ENCODE measurements at regions not wholly inside any gene's neighbourhood (a gene's known extent, or its start where the extent isn't known, plus 50 kb on each side); places are given as distances from the start of the nearest gene placed in this dataset.

- no peak for TF ChIP-seq SNAPC4 (CRISPR knock-in tag; IDR thresholded peaks at IDR 0.05)
- TF ChIP-seq SUZ12 (IDR thresholded peaks at IDR 0.05; ENCODE audit: low read depth, low read length), result no peak
- TF ChIP-seq BRF2 (CRISPR knock-in tag; IDR thresholded peaks at IDR 0.05), result no peak
- TF ChIP-seq MED8 (CRISPR knock-in tag; IDR thresholded peaks at IDR 0.05; ENCODE audit: insufficient replicate concordance), result no peak
Measured at GRCh38 chr10:63917363-63917762, 396.2 kb downstream of the REEP3 start (continued).

- Histone ChIP-seq H3K9ac (ENCODE audit: insufficient read depth, low read depth, low read length) (no peak overlapping the region), H3K4me3 (replicated peaks in 1 of 3; ENCODE audit: insufficient read depth in 1 of 3, low read depth in 2 of 3, low read length in 3 of 3) (no peak overlapping the region), H3K27me3 (ENCODE audit: control insufficient read depth in 1 of 2, insufficient read depth in 2 of 2, low read length in 2 of 2) (no peaks in the 10 kb centered on the region), H3K36me3 (replicated peaks in 1 of 2; ENCODE audit: control insufficient read depth in 1 of 2, insufficient read depth in 2 of 2, low read length in 2 of 2) (no peaks in the 10 kb centered on the region), H3K27ac (ENCODE audit: extremely low read length, insufficient read depth, low read length) (no peak overlapping the region), H3K79me2 (ENCODE audit: insufficient read depth, low read length) (no peaks in the 10 kb centered on the region), H2AFZ (ENCODE audit: low read length) (no peak overlapping the region), H4K20me1 (ENCODE audit: insufficient read depth, low read length) (no peaks in the 10 kb centered on the region), H3K4me1 (ENCODE audit: insufficient read depth, low read length) (peaks cover 16% of the 10 kb centered on the region), H3K4me2 (ENCODE audit: low read depth, low read length) (no peak overlapping the region), H3K9me3 (ENCODE audit: low read length) (no peaks in the 10 kb centered on the region)
- CTCF ChIA-PET (ENCODE audit: low intra/inter-chr PET ratio, low total read pairs), result no interaction called here
- ATAC-seq (no peak), DNase-seq (ENCODE audit: low spot score) (no peak), FAIRE-seq (no peak)
- POLR2A ChIA-PET, result no interaction called here
- in situ Hi-C loops (cut with HindIII; ENCODE audit: extremely low pct_ligation_motif_present, low pct_unique_long_range_greater_than_20kb) (no loop called here), intact Hi-C loops (cut with micrococcal nuclease; ENCODE audit: unreplicated experiment) (no loop called here)
- WGBS (ENCODE audit: low lambda C conversion rate), result 51% methylated on average over 5 of the region's 6 CpGs
- no TSS peak for BruUV-seq (replicated peaks)
- TF ChIP-seq MTF1 (CRISPR knock-in tag; IDR thresholded peaks at IDR 0.05) (no peak), KLF6 (CRISPR knock-in tag; IDR thresholded peaks at IDR 0.05) (no peak), JUN (CRISPR knock-in tag; IDR thresholded peaks at IDR 0.05) (no peak), ZNF3 (CRISPR knock-in tag; IDR thresholded peaks at IDR 0.05) (no peak), ZNF691 (CRISPR knock-in tag; IDR thresholded peaks at IDR 0.05; ENCODE audit: borderline replicate concordance, low read depth) (no peak), ZXDC (CRISPR knock-in tag; IDR thresholded peaks at IDR 0.05) (no peak), JUND (CRISPR knock-in tag; IDR thresholded peaks at IDR 0.05) (no peak), CENPX (CRISPR knock-in tag; IDR thresholded peaks at IDR 0.05) (no peak), NFE2 (CRISPR knock-in tag; IDR thresholded peaks at IDR 0.05) (no peak), ZNF326 (CRISPR knock-in tag; IDR thresholded peaks at IDR 0.05; ENCODE audit: borderline replicate concordance) (no peak)
Measured at GRCh38 chr10:63919575-63920279, 398.5 kb downstream of the REEP3 start.

Data from HepG2 (cell line).